ENCODE measurements at regions not wholly inside any gene's neighbourhood (a gene's known extent, or its start where the extent isn't known, plus 50 kb on each side); places are given as distances from the start of the nearest gene placed in this dataset.

GRCh38 chr6:156658966-156659821, 118.0 kb upstream of the ARID1B start:
- TF ChIP-seq CTCF (IDR thresholded peaks at IDR 0.05) (no peak), POLR2A (IDR thresholded peaks at IDR 0.05) (no peak), EP300 (IDR thresholded peaks at IDR 0.05) (no peak)

Measured in upper lobe of left lung (tissue), 4 donors.